ENCODE measurements at regions not wholly inside any gene's neighbourhood (a gene's known extent, or its start where the extent isn't known, plus 50 kb on each side); places are given as distances from the start of the nearest gene placed in this dataset.

GRCh38 chr1:64328193-64328592 is 124.8 kb downstream of the UBE2U start:
- TF ChIP-seq, protein P1, sequence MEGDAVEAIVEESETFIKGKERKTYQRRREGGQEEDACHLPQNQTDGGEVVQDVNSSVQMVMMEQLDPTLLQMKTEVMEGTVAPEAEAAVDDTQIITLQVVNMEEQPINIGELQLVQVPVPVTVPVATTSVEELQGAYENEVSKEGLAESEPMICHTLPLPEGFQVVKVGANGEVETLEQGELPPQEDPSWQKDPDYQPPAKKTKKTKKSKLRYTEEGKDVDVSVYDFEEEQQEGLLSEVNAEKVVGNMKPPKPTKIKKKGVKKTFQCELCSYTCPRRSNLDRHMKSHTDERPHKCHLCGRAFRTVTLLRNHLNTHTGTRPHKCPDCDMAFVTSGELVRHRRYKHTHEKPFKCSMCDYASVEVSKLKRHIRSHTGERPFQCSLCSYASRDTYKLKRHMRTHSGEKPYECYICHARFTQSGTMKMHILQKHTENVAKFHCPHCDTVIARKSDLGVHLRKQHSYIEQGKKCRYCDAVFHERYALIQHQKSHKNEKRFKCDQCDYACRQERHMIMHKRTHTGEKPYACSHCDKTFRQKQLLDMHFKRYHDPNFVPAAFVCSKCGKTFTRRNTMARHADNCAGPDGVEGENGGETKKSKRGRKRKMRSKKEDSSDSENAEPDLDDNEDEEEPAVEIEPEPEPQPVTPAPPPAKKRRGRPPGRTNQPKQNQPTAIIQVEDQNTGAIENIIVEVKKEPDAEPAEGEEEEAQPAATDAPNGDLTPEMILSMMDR (optimal IDR thresholded peaks at IDR 0.05 in 1 of 3, IDR thresholded peaks at IDR 0.05 in 1 of 3, conservative IDR thresholded peaks at IDR 0.05 in 1 of 3; ENCODE audit: extremely low read depth in 1 of 3, insufficient read depth in 2 of 3, low read length in 3 of 3) = no peak
- no peak for TF ChIP-seq EZH2 (IDR thresholded peaks at IDR 0.05; ENCODE audit: low read length)
